AG04449 (cell line): ENCODE measurements at regions not wholly inside any gene's neighbourhood (a gene's known extent, or its start where the extent isn't known, plus 50 kb on each side); places are given as distances from the start of the nearest gene placed in this dataset.

Experiments used
- CTCF ChIA-PET: fragments of 350-600 bp; formaldehyde crosslinking; extraction: SDS; loops from one replicate; lab custom pipeline; 2021; ENCODE audit warnings: antibody characterized with exemption; lab: Yijun Ruan, JAX
- POLR2A ChIA-PET: fragments of 400-600, 350-600 bp; formaldehyde crosslinking; extraction: SDS; loops from one replicate; lab custom pipeline; 2020; ENCODE audit warnings: antibody characterized with exemption, inconsistent platforms; lab: Yijun Ruan, JAX
- DNase-seq: peaks from one replicate; pipeline ENCODE4 v3.0.0-alpha.2; 2010; ENCODE audit warnings: low read depth, low spot score
- H3K4me3 ChIP-seq: 2 replicates; pipeline ENCODE4 v1.5.1; 2011; ENCODE audit warnings: low read depth, mild to moderate bottlenecking, control low read depth, low read length
- TF ChIP-seq, protein P1 (sequence below): IDR thresholded peaks from one replicate; pipeline ENCODE4 v1.5.1; 2011; ENCODE audit warnings: mild to moderate bottlenecking, moderate library complexity, low read length, control low read depth, inconsistent platforms; ENCODE audit not compliant: insufficient read depth; ENCODE audit errors: missing control alignments

DNA sequence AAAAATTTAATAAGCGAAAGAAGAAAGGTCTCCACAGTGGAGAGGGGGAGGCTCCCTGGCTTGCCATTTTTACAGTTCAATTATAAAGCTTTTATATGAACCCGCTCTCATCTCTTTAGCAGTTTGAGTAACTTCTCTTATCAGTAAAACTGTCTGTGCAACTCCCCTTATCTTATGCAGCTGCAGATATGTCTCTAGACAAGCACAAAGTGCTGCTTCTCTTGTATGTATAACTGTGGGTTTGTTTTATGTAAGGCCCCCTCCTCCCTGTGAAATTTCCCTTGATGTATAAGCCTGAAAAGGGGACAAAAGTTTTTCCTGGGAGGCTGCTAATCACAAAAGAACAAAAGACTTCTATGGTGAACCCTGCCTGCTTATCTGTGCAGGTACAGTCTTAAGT, 90.2 kb upstream of the USP9Y start:
- TF ChIP-seq, protein P1, sequence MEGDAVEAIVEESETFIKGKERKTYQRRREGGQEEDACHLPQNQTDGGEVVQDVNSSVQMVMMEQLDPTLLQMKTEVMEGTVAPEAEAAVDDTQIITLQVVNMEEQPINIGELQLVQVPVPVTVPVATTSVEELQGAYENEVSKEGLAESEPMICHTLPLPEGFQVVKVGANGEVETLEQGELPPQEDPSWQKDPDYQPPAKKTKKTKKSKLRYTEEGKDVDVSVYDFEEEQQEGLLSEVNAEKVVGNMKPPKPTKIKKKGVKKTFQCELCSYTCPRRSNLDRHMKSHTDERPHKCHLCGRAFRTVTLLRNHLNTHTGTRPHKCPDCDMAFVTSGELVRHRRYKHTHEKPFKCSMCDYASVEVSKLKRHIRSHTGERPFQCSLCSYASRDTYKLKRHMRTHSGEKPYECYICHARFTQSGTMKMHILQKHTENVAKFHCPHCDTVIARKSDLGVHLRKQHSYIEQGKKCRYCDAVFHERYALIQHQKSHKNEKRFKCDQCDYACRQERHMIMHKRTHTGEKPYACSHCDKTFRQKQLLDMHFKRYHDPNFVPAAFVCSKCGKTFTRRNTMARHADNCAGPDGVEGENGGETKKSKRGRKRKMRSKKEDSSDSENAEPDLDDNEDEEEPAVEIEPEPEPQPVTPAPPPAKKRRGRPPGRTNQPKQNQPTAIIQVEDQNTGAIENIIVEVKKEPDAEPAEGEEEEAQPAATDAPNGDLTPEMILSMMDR = no peak
- no peak for DNase-seq
- ChIA-PET CTCF (no interaction called here), POLR2A (no interaction called here)
- no peak overlapping the region for H3K4me3 ChIP-seq

DNA sequence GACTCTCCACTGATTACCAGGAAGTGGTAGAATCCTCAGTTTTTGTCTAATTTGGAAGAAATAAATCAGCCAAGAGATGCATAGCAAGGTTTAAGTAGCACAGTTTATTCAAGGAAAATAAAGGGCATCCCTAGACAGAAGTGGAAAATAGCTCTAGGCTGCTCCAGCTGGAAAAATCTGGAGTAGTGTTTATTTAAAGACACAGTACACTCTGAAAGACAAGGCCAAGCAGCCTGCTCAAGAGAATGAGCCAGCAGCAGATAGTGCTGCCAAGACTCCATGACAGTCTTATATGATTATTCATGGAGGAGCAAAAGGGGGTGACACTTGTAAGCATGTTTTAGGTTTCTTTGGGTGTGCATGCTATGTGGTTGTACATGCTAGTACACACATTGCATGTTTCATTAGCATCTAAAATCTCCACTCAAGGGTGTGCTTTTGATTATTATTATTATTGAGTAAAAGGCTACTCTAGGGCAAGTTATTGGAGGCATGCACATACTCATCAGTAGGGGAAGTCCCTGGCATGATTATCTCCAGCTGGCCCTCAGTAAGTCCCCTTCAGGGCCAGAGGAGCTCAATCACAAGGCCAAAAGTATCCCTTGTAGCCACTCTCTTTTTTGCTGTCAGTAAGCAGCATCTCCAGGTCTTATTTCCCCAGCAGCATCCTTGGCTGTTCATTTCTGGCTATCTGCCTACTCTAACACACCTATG, 85.1 kb upstream of the USP9Y start:
- TF ChIP-seq, protein P1 = no peak
- ChIA-PET POLR2A (no interaction called here), CTCF (no interaction called here)
- no peak for DNase-seq
- H3K4me3 ChIP-seq = no peak overlapping the region

DNA sequence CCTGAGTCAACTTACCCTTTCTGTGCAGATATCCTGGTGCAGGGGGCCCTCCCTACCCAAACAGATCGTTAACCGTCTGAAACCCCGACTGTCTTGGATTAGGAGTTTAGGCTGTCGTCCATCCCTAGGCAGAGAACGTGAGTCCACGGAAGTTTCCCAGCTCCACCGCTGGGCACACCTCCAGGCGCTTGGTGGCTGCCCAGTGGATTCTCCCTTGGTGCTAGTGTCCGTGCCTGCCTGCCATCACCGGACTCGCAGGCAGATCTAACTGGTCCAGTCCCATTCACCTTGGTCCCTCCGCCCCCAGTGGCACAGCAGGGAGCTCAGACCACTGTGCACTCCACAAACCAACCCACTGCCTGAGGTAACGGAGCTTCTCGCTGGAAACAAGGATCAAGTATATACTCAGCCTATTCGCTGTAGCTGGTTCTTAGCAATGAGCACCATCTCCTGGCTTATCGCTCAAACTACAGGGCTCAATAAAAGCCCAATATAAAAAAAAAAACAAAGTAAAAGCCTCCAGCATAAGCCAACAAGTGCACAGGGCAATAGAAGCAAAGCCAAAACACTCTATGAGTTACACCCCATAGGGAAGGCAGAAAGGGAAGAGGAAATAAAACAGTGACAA, 79.5 kb upstream of the USP9Y start:
- CTCF ChIA-PET = interaction anchor here (0.6 to 4.0 kb wide), 12 partner anchors 12 to 154 kb away, joined by 3 to 73 read pairs (median 4); no protein-coding TSS in a partner anchor
- no peak for DNase-seq
- no peak overlapping the region for H3K4me3 ChIP-seq
- POLR2A ChIA-PET = no interaction called here
- TF ChIP-seq, protein P1 = peak; percentile 41

DNA sequence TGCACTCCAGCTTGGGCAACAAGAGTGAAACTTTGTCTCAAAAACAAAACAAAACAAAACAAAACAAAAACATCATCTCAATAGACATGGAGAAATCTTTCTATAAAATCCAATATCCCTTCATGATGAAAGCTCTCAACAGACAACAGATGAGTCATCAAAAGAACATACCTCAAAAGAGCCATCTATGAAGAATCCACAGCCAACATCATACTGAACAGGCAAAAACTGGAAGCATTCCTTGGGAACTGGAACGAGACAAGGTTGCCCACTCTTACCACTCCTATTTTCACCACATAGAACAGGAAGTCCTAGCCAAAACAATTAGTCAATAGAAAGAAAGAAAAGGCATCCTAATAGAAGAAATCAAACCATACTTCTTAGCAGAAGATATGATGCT, 77.8 kb upstream of the USP9Y start:
- no peak overlapping the region for H3K4me3 ChIP-seq
- ChIA-PET CTCF (interaction anchor here (4.0 kb wide), 1 partner anchor 144 kb away, joined by 73 read pairs; no protein-coding TSS in a partner anchor), POLR2A (no interaction called here)
- TF ChIP-seq, protein P1 = no peak
- DNase-seq = no peak

DNA sequence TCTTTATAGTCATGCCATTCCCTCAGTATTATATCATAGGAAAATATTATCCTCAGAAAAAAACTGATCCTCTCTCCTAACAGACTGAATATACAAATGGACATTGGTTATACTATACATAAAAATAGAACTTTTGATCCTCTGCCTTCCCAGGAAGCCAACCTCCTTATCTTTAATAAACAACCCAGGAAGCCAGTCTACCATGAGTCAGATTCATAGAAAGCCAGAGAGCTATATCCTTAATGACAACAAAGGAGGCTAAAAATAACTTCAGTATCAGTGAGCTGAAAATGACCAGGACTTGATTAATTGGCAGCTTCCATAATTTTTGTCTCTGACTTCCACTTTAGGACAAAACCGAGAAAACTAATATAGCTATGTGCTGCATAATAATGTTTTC, 58.0 kb upstream of the USP9Y start:
- ChIA-PET CTCF (no interaction called here), POLR2A (interaction anchor here (0.6 kb wide), 1 partner anchor 92 kb away, joined by 4 read pairs; no protein-coding TSS in a partner anchor)
- H3K4me3 ChIP-seq = no peak overlapping the region
- no peak for DNase-seq
- TF ChIP-seq, protein P1 = no peak

DNA sequence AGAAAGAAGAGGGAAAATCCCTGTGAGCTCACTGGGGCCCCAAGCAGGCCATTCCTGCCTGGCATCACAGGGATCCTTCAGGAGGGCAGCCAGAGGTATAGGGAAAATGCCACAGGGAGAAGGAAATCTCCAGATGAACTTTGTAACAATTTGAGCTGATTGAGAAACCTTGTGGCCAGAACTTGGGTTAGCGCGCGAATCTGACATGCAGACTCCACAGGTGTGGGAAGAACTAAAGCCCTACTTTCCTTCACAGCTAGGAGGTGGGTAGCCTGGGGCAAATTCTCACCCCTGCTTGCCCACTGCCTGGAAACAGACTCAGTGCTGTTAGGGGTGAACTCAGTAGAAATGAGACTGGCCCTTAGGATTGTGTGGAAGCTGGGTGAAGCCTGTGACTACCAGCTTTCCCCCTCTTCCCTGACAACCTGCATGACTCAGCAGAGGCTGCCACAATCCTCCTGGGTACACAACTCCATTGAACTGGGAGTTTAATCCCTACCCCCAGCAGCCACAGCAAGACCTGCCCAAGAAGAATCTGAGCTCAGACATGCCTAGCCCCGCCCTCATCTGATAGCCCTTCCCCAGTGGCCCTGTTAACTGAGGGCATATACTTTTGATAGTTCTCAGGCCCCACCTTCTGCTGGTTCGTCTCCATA, 57.2 kb upstream of the USP9Y start:
- CTCF ChIA-PET = interaction anchor here (1.3 kb wide), 1 partner anchor 22 kb away, joined by 3 read pairs; no protein-coding TSS in a partner anchor
- TF ChIP-seq, protein P1 = no peak
- no peak for DNase-seq
- no peak overlapping the region for H3K4me3 ChIP-seq
- POLR2A ChIA-PET = no interaction called here
